K562 (cell line): ENCODE measurements at regions not wholly inside any gene's neighbourhood (a gene's known extent, or its start where the extent isn't known, plus 50 kb on each side); places are given as distances from the start of the nearest gene placed in this dataset.

Experiments used
- ATAC-seq: fragments of 200-7000 bp; cut with Tn5 transposase; 3 replicates; pipeline ENCODE4 v1.9.1; 2020; ENCODE audit warnings: moderate library complexity
- BruUV-seq: library from RNA; stranded (reverse); fragments of 400-500 nt; replicated peaks from 2 replicates; lab custom pipeline; 2021; lab: Mats Ljungman, UMichigan
- CTCF ChIA-PET: fragments of 300-600 bp; formaldehyde crosslinking; extraction: SDS; loops from one replicate; lab custom pipeline; 2021; ENCODE audit warnings: low intra/inter-chr PET ratio; lab: Yijun Ruan, JAX
- POLR2A ChIA-PET: fragments of 300-600, 350-650 bp; sonication (Branson Sonifier 250); formaldehyde crosslinking; extraction: SDS; loops from one replicate; lab custom pipeline; 2021; ENCODE audit warnings: antibody characterized with exemption, inconsistent platforms; lab: Yijun Ruan, JAX
- DNase-seq, 4 experiments: peaks; one replicate each; pipeline versions ENCODE4 v3.0.0 to v3.0.0-alpha.2; 2011 to 2018; ENCODE audit warnings: low spot score in 3 of 4, mixed read lengths in 3 of 4; ENCODE audit errors: extremely low read depth in 1 of 4
- FAIRE-seq: peaks from 2 replicates; lab custom pipeline; 2011; peaks lifted over from hg19 to GRCh38; lab: Jason Lieb, UNC
- H2AFZ ChIP-seq: 2 replicates; pipeline ENCODE4 v1.6.0; 2011; ENCODE audit warnings: low read depth, low read length, control low read depth, inconsistent platforms
- H3K27ac ChIP-seq: fragments of 200-600 bp; 3 replicates; pipeline ENCODE4 v1.8.0; 2011; ENCODE audit warnings: low read depth, mild to moderate bottlenecking, control low read depth, inconsistent platforms, low read length, moderate library complexity, mixed read lengths; ENCODE audit errors: extremely low read depth
- H3K27me3 ChIP-seq, 2 experiments: fragments of 300-600 bp in 1 of 2; 2 replicates in 1 of 2; 3 replicates in 1 of 2; pipeline versions ENCODE4 v1.6.0 to v1.8.0; 2011; ENCODE audit warnings: inconsistent platforms in 2 of 2, low read length in 2 of 2, mild to moderate bottlenecking in 1 of 2, mixed read lengths in 1 of 2, moderate library complexity in 1 of 2; ENCODE audit not compliant: control insufficient read depth in 2 of 2, insufficient read depth in 2 of 2
- H3K36me3 ChIP-seq: fragments of 300-600 bp; 3 replicates; pipeline ENCODE4 v1.8.0; 2011; ENCODE audit warnings: mild to moderate bottlenecking, low read length, inconsistent platforms; ENCODE audit not compliant: control insufficient read depth, insufficient read depth
- H3K4me1 ChIP-seq, 2 experiments: fragments of 200-600 bp in 1 of 2; replicated peaks in 1 of 2; 2 replicates in 1 of 2; 3 replicates in 1 of 2; pipeline versions ENCODE4 v1.5.1 to v1.8.0; 2011; ENCODE audit warnings: inconsistent platforms in 2 of 2, low read length in 2 of 2, mild to moderate bottlenecking in 1 of 2, mixed read lengths in 1 of 2, moderate library complexity in 1 of 2; ENCODE audit not compliant: control insufficient read depth in 2 of 2, insufficient read depth in 2 of 2
- H3K4me2 ChIP-seq: 2 replicates; pipeline ENCODE4 v1.6.1; 2011; ENCODE audit warnings: low read length, control low read depth, inconsistent platforms, mixed read lengths; ENCODE audit not compliant: insufficient read depth
- H3K4me3 ChIP-seq: fragments of 200-600 bp; sonication (generic), shearing (Covaris generic); 2 replicates; pipeline ENCODE4 v1.5.1; 2016; ENCODE audit warnings: control low read depth, inconsistent platforms
- H3K79me2 ChIP-seq: fragments of 200-600 bp; 3 replicates; pipeline ENCODE4 v1.8.0; 2011; ENCODE audit warnings: low read length, inconsistent platforms; ENCODE audit not compliant: control insufficient read depth, insufficient read depth
- H3K9ac ChIP-seq, 2 experiments: 2 replicates each; pipeline versions ENCODE4 v1.6.0 to v1.6.1; 2011; ENCODE audit warnings: low read depth in 2 of 2, low read length in 2 of 2, control low read depth in 1 of 2, inconsistent platforms in 1 of 2, mild to moderate bottlenecking in 1 of 2, mixed read lengths in 1 of 2; ENCODE audit not compliant: insufficient read depth in 1 of 2
- H3K9me1 ChIP-seq: one replicate; pipeline ENCODE4 v1.6.0; 2011; ENCODE audit warnings: inconsistent platforms, mild to moderate bottlenecking, low read length, moderate library complexity; ENCODE audit not compliant: control insufficient read depth, insufficient read depth
- H3K9me3 ChIP-seq: replicated peaks from 2 replicates; pipeline ENCODE4 v1.5.1; 2011; ENCODE audit warnings: low read depth, low read length, inconsistent platforms; ENCODE audit not compliant: control insufficient read depth, insufficient read depth
- H4K20me1 ChIP-seq: replicated peaks from 2 replicates; pipeline ENCODE4 v1.6.1; 2011; ENCODE audit warnings: low read length, inconsistent platforms, mixed read lengths; ENCODE audit not compliant: control insufficient read depth, insufficient read depth
- ASH1L ChIP-seq: fragments of 450-650 bp; IDR thresholded peaks from 2 replicates; pipeline ENCODE4 v1.6.1; 2018; ENCODE audit warnings: borderline replicate concordance, mild to moderate bottlenecking, low read depth; ENCODE audit not compliant: partially characterized antibody
- MTA1 ChIP-seq: fragments of 450-650 bp; IDR thresholded peaks from 2 replicates; pipeline ENCODE4 v1.6.1; 2017; ENCODE audit warnings: borderline replicate concordance
- NFYB ChIP-seq: IDR thresholded peaks from 2 replicates; pipeline ENCODE4 v1.6.1; 2011; ENCODE audit warnings: mild to moderate bottlenecking, moderate library complexity; ENCODE audit not compliant: insufficient read length; ENCODE audit errors: extremely low read depth
- RFX7 ChIP-seq: fragments of 250-450 bp; sonication (Bioruptor Pico); IDR thresholded peaks from 2 replicates; pipeline ENCODE4 v1.5.1; 2021; ENCODE audit warnings: mild to moderate bottlenecking
- ZBED1 ChIP-seq: IDR thresholded peaks from 2 replicates; pipeline ENCODE4 v1.6.1; 2014
- ZNF134 ChIP-seq: fragments of 250-450 bp; sonication (Bioruptor Pico); conservative IDR thresholded peaks from 2 replicates; pipeline ENCODE4 v1.4.0; 2020
- WGBS: fragments of 100-300 bp; shearing (Covaris generic); methylation state at CpG from one replicate; pipeline ENCODE4 v1.1.6; 2016; ENCODE audit warnings: low coverage, mixed read lengths; ENCODE audit not compliant: insufficient coverage; ENCODE audit errors: missing lambda C conversion rate; 5-methylcytosine and 5-hydroxymethylcytosine counted together
- in situ Hi-C: fragments of 300-500 bp; cut with MboI; formaldehyde crosslinking; loops from 4 replicates; pipeline ENCODE4 v1.15.0; 2018; ENCODE audit warnings: inconsistent platforms, mixed read lengths
- intact Hi-C: fragments of 100-400 bp; cut with micrococcal nuclease; formaldehyde crosslinking; loops from 2 replicates; pipeline ENCODE4 v1.14.2; 2022
- TF ChIP-seq, protein P1 (sequence below), 2 experiments: fragments of 450-650 bp; IDR thresholded peaks; 2 replicates each; pipeline ENCODE4 v1.6.1; 2018; ENCODE audit warnings: mild to moderate bottlenecking in 2 of 2, low read depth in 1 of 2; ENCODE audit not compliant: partially characterized antibody in 2 of 2
- TF ChIP-seq, protein P2 (sequence below): fragments of 450-650 bp; IDR thresholded peaks from 2 replicates; pipeline ENCODE4 v1.6.1; 2016; ENCODE audit warnings: mild to moderate bottlenecking
- TF ChIP-seq, protein P3 (sequence below), 3 experiments: IDR thresholded peaks in 2 of 3; conservative IDR thresholded peaks in 1 of 3; 2 replicates each; pipeline ENCODE4 v1.5.1; 2011 to 2012; ENCODE audit warnings: low read length in 3 of 3, mild to moderate bottlenecking in 3 of 3, control low read depth in 2 of 3, improper control_type of control experiment in 1 of 3, inconsistent platforms in 1 of 3, low read depth in 1 of 3, mixed read lengths in 1 of 3, moderate library complexity in 1 of 3; ENCODE audit not compliant: insufficient read depth in 2 of 3
- TF ChIP-seq, protein P4 (sequence below): fragments of 450-650 bp; formaldehyde crosslinking; IDR thresholded peaks from 2 replicates; pipeline ENCODE4 v1.4.0; 2022; ENCODE audit warnings: mild to moderate bottlenecking, moderate library complexity
- TF ChIP-seq, protein P5 (sequence below): fragments of 450-650 bp; IDR thresholded peaks from 2 replicates; pipeline ENCODE4 v1.7.0; 2016; ENCODE audit warnings: borderline replicate concordance

DNA sequence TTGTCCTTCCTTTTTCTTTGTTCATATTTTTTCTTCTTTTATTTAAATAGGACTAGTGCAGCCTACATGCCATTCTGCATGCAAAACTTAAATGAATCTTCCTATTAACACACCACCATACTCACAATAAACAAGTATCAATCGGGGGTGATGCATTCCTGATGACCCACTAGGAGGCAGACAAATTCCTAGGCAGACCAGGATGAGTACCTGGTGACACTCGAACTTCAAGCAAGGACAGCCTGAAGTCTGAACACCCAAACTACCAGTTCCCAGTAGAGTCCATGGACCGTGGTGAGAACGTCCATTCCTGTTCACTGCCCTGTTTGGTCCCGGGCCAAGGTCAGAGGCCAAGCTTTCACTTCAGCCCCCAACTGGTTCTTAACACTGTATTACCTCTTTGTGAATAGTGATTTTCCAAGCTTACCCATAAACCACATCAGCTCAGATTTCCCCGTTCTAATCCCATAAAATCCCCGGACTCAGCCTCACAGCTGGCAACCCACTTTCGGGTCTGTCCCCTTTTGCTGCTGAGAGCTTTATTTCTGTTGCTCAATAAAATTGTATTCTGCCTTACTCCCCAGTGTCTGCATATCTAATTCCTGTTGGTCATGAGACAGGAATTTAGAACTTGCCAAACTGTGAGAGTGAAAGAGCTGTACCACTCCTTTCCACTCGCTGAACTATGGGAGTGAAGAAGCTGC, 1286.6 kb downstream of the FSTL5 start:
- Histone ChIP-seq H3K9ac (no peak overlapping the region), H3K36me3 (no peaks in the 10 kb centered on the region), H3K4me3 (no peak overlapping the region), H3K4me2 (no peak overlapping the region), H3K27ac (no peak overlapping the region), H3K9me3 (no peaks in the 10 kb centered on the region), H3K4me1 (no peaks in the 10 kb centered on the region), H4K20me1 (no peaks in the 10 kb centered on the region), H3K79me2 (no peaks in the 10 kb centered on the region), H3K9me1 (no peaks in the 10 kb centered on the region), H3K27me3 (no peaks in the 10 kb centered on the region), H2AFZ (no peak overlapping the region)
- POLR2A ChIA-PET, result no interaction called here
- CTCF ChIA-PET, result no interaction called here
- FAIRE-seq (no peak), ATAC-seq (no peak), DNase-seq (no peak)
- 0% methylated on average over 3 of the region's 9 CpGs for WGBS
- intact Hi-C loops, result no loop called here
- in situ Hi-C loops, result no loop called here
- no TSS peak for BruUV-seq
- TF ChIP-seq, protein P1, sequence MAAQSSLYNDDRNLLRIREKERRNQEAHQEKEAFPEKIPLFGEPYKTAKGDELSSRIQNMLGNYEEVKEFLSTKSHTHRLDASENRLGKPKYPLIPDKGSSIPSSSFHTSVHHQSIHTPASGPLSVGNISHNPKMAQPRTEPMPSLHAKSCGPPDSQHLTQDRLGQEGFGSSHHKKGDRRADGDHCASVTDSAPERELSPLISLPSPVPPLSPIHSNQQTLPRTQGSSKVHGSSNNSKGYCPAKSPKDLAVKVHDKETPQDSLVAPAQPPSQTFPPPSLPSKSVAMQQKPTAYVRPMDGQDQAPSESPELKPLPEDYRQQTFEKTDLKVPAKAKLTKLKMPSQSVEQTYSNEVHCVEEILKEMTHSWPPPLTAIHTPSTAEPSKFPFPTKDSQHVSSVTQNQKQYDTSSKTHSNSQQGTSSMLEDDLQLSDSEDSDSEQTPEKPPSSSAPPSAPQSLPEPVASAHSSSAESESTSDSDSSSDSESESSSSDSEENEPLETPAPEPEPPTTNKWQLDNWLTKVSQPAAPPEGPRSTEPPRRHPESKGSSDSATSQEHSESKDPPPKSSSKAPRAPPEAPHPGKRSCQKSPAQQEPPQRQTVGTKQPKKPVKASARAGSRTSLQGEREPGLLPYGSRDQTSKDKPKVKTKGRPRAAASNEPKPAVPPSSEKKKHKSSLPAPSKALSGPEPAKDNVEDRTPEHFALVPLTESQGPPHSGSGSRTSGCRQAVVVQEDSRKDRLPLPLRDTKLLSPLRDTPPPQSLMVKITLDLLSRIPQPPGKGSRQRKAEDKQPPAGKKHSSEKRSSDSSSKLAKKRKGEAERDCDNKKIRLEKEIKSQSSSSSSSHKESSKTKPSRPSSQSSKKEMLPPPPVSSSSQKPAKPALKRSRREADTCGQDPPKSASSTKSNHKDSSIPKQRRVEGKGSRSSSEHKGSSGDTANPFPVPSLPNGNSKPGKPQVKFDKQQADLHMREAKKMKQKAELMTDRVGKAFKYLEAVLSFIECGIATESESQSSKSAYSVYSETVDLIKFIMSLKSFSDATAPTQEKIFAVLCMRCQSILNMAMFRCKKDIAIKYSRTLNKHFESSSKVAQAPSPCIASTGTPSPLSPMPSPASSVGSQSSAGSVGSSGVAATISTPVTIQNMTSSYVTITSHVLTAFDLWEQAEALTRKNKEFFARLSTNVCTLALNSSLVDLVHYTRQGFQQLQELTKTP (IDR thresholded peaks at IDR 0.05; ENCODE audit: low read depth in 1 of 2, partially characterized antibody in 2 of 2), result no peak
- TF ChIP-seq, protein P2, sequence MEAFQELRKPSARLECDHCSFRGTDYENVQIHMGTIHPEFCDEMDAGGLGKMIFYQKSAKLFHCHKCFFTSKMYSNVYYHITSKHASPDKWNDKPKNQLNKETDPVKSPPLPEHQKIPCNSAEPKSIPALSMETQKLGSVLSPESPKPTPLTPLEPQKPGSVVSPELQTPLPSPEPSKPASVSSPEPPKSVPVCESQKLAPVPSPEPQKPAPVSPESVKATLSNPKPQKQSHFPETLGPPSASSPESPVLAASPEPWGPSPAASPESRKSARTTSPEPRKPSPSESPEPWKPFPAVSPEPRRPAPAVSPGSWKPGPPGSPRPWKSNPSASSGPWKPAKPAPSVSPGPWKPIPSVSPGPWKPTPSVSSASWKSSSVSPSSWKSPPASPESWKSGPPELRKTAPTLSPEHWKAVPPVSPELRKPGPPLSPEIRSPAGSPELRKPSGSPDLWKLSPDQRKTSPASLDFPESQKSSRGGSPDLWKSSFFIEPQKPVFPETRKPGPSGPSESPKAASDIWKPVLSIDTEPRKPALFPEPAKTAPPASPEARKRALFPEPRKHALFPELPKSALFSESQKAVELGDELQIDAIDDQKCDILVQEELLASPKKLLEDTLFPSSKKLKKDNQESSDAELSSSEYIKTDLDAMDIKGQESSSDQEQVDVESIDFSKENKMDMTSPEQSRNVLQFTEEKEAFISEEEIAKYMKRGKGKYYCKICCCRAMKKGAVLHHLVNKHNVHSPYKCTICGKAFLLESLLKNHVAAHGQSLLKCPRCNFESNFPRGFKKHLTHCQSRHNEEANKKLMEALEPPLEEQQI, result no peak
- TF ChIP-seq NFYB (no peak), RFX7 (CRISPR knock-in tag) (no peak), ZBED1 (no peak), ASH1L (no peak), ZNF134 (CRISPR knock-in tag) (no peak), MTA1 (no peak)
- TF ChIP-seq, protein P3, sequence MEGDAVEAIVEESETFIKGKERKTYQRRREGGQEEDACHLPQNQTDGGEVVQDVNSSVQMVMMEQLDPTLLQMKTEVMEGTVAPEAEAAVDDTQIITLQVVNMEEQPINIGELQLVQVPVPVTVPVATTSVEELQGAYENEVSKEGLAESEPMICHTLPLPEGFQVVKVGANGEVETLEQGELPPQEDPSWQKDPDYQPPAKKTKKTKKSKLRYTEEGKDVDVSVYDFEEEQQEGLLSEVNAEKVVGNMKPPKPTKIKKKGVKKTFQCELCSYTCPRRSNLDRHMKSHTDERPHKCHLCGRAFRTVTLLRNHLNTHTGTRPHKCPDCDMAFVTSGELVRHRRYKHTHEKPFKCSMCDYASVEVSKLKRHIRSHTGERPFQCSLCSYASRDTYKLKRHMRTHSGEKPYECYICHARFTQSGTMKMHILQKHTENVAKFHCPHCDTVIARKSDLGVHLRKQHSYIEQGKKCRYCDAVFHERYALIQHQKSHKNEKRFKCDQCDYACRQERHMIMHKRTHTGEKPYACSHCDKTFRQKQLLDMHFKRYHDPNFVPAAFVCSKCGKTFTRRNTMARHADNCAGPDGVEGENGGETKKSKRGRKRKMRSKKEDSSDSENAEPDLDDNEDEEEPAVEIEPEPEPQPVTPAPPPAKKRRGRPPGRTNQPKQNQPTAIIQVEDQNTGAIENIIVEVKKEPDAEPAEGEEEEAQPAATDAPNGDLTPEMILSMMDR (IDR thresholded peaks at IDR 0.05 in 2 of 3, conservative IDR thresholded peaks at IDR 0.05 in 1 of 3; ENCODE audit: insufficient read depth in 2 of 3, low read depth in 1 of 3, low read length in 3 of 3), result no peak
- TF ChIP-seq, protein P4, sequence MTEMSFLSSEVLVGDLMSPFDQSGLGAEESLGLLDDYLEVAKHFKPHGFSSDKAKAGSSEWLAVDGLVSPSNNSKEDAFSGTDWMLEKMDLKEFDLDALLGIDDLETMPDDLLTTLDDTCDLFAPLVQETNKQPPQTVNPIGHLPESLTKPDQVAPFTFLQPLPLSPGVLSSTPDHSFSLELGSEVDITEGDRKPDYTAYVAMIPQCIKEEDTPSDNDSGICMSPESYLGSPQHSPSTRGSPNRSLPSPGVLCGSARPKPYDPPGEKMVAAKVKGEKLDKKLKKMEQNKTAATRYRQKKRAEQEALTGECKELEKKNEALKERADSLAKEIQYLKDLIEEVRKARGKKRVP (CRISPR knock-in tag), result no peak
- TF ChIP-seq, protein P5, sequence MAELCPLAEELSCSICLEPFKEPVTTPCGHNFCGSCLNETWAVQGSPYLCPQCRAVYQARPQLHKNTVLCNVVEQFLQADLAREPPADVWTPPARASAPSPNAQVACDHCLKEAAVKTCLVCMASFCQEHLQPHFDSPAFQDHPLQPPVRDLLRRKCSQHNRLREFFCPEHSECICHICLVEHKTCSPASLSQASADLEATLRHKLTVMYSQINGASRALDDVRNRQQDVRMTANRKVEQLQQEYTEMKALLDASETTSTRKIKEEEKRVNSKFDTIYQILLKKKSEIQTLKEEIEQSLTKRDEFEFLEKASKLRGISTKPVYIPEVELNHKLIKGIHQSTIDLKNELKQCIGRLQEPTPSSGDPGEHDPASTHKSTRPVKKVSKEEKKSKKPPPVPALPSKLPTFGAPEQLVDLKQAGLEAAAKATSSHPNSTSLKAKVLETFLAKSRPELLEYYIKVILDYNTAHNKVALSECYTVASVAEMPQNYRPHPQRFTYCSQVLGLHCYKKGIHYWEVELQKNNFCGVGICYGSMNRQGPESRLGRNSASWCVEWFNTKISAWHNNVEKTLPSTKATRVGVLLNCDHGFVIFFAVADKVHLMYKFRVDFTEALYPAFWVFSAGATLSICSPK, result no peak
